Fibroblast of mammary gland (primary cell): ENCODE measurements at regions not wholly inside any gene's neighbourhood (a gene's known extent, or its start where the extent isn't known, plus 50 kb on each side); places are given as distances from the start of the nearest gene placed in this dataset.
A peak's percentile ranks its signal among the peaks of the same experiment; 100 is the strongest.
"Not testable (repeated sequence)": the region's sequence is repeated elsewhere in the genome, so short reads cannot be mapped to it uniquely, and the experiment has no call there.

Source experiments
- DNase-seq: peaks from one replicate; pipeline ENCODE4 v3.0.0-alpha.2; 2010; ENCODE audit warnings: low read depth
- H3K4me3 ChIP-seq: 2 replicates; pipeline ENCODE4 v1.5.1; 2011; ENCODE audit warnings: low read depth, mild to moderate bottlenecking, low read length, moderate library complexity; ENCODE audit not compliant: control insufficient read depth
- TF ChIP-seq, protein P1 (sequence below): conservative IDR thresholded peaks from 2 replicates; pipeline ENCODE4 v1.5.1; 2011; ENCODE audit warnings: low read depth, low read length, inconsistent platforms; ENCODE audit not compliant: control insufficient read depth, insufficient read depth

GRCh38 chr13:38226496-38226895 is 123.2 kb upstream of the UFM1 start:
- H3K4me3 ChIP-seq: no peak overlapping the region
- no peak for DNase-seq
- TF ChIP-seq, protein P1, sequence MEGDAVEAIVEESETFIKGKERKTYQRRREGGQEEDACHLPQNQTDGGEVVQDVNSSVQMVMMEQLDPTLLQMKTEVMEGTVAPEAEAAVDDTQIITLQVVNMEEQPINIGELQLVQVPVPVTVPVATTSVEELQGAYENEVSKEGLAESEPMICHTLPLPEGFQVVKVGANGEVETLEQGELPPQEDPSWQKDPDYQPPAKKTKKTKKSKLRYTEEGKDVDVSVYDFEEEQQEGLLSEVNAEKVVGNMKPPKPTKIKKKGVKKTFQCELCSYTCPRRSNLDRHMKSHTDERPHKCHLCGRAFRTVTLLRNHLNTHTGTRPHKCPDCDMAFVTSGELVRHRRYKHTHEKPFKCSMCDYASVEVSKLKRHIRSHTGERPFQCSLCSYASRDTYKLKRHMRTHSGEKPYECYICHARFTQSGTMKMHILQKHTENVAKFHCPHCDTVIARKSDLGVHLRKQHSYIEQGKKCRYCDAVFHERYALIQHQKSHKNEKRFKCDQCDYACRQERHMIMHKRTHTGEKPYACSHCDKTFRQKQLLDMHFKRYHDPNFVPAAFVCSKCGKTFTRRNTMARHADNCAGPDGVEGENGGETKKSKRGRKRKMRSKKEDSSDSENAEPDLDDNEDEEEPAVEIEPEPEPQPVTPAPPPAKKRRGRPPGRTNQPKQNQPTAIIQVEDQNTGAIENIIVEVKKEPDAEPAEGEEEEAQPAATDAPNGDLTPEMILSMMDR: no peak

GRCh38 chr13:38223089-38223488 is 126.6 kb upstream of the UFM1 start:
- DNase-seq: peak; percentile 30
- TF ChIP-seq, protein P1: peak; percentile 20
- H3K4me3 ChIP-seq: no peak overlapping the region

GRCh38 chr13:38221120-38221519 is 128.5 kb upstream of the UFM1 start:
- DNase-seq, H3K4me3 ChIP-seq: not testable (repeated sequence)

GRCh38 chr13:38216181-38216580 is 133.5 kb upstream of the UFM1 start:
- no peak for DNase-seq
- TF ChIP-seq, protein P1: no peak
- no peak overlapping the region for H3K4me3 ChIP-seq

GRCh38 chr13:38213314-38213713 is 136.3 kb upstream of the UFM1 start:
- TF ChIP-seq, protein P1: no peak
- peak; percentile 73 for DNase-seq
- H3K4me3 ChIP-seq: no peak overlapping the region

GRCh38 chr13:38210928-38211596 is 138.6 kb upstream of the UFM1 start:
- no peak overlapping the region for H3K4me3 ChIP-seq
- TF ChIP-seq, protein P1: no peak
- DNase-seq: no peak

- TF ChIP-seq, protein P1: no peak
Measured at GRCh38 chr13:38204556-38204955, 145.1 kb upstream of the UFM1 start.

More at GRCh38 chr13:38204556-38204955, 145.1 kb upstream of the UFM1 start:
- no peak overlapping the region for H3K4me3 ChIP-seq
- no peak for DNase-seq
